ENCODE measurements at regions not wholly inside any gene's neighbourhood (a gene's known extent, or its start where the extent isn't known, plus 50 kb on each side); places are given as distances from the start of the nearest gene placed in this dataset.
"Not testable (repeated sequence)": the region's sequence is repeated elsewhere in the genome, so short reads cannot be mapped to it uniquely, and the experiment has no call there.

DNA sequence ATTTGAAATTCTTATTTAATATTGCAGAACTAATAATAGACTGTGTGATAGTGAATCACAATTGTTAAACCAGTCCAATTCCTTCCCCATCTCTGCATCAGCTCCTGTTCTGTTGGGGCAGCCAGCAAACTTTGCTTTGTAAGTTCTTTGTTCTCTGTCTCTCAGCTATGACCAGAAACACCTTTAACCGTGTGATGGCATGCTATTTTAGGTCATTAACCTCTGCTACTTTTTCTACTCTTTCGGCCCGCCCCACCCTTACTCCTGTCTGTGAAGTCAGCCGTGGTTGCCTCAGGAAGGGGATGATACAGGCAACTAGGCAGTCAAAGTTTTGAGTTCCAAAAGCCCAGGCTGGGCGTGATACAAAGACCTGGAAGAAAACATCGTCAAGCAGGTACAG, 51.3 kb upstream of the EGFL6 start:
- DNase-seq (ENCODE audit: low read depth in 4 of 4, low spot score in 3 of 4): no peak

DNA sequence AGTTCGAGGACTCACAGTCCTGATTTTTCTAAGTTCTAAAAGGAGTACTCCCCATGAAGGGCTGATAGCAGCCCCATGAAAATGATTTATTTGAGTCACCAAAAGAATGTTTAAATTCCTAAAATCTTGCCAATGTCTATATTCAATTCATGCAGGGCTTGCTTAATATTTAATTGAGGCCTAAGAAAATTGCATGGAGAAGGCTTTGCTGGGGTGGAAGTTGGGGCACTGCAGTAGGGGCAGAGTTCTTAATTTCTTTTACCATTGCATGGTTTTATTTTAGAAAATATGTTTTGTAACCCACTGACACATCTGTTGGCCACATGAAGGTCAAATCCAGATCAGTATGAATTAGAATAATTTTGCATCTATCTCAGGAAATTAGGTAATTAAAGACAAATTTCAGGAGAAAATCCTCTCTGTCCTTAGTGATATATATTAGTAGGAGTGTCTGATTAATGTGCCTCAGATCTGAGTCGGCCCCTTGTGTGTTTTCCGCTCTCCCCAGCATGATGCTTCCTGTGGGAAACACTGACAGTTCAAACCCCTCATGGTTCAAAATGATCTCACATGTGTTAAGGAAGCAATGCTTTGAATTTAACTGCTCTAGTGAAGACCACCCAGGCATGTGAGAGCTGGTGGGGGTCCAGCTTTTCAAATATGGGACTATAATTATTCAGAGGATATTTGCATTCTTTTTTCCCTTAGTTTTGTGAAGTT, 54.0 kb upstream of the EGFL6 start:
- no peak for DNase-seq (ENCODE audit: low read depth in 4 of 4, low spot score in 3 of 4)

DNA sequence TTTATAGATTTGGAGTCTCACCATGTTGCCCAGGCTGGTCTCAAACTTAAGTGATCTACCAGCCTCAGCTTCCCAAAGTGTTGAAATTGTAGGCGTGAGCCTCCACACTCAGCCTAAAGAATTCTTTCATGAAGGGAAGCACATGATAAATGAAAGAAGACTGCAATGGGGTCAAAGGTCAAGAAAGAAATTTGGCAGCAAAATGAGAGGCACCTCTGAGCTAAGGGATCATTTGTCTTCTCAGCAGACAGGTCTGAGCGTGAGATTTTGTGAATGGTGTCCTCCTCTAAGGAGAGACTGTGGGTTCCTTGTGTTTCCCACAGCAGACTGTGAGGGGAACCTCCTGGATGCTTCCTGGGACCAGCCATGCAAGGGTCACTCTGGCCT, 57.5 kb upstream of the EGFL6 start:
- DNase-seq (ENCODE audit: low read depth in 4 of 4, low spot score in 3 of 4): no peak

DNA sequence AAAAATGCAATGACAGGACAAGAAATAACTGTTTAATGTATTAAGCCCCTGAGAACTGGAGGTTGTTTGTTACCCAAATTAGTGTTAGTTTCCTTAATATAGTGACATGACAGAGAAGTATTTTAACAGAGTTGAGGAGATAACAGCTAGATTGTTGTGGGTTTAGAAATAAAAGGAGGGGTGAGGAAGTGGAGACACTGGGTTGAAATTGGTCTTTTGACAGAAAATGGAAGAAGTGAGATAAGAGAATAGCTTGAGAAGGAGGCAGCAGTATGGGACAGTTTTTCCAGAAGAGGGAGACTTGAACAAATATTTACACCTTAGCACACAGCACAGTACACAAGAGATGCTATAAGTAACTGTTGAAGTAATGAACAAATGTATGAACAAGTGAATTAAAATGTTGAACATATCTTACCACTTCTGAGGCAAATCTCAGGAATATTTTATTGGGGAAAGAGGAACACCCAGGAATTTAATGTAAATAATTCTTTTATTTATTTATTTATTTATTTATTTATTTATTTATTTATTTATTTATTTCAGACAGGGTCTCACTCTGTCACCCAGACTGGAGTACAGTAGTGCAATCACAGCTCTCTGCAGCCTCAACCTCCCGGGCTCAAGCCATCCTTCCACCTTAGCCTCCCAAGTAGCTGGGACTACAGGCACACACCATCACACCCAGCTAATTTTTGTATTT, 58.0 kb upstream of the EGFL6 start:
- DNase-seq (ENCODE audit: low read depth in 4 of 4, low spot score in 3 of 4): no peak

DNA sequence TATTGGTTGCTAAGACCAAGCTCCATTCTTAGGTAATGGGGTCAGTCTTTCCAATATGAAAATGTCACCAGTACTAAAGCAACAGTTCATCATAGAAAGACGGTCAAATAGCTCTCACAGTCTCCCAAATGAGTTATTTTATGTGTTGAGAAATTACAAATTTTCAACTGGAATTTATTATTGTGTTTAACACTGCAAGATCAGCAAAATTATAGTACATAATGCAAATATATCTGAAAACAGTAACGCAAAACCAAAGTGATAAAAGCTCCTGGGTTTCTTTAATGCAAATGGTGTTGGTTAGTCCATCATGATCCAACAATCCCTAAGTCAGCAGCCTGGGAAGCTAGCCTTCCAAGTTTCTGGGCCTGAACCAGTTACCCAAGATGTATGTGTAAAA, 61.5 kb upstream of the EGFL6 start:
- no peak for DNase-seq (ENCODE audit: low read depth in 4 of 4, low spot score in 3 of 4)

DNA sequence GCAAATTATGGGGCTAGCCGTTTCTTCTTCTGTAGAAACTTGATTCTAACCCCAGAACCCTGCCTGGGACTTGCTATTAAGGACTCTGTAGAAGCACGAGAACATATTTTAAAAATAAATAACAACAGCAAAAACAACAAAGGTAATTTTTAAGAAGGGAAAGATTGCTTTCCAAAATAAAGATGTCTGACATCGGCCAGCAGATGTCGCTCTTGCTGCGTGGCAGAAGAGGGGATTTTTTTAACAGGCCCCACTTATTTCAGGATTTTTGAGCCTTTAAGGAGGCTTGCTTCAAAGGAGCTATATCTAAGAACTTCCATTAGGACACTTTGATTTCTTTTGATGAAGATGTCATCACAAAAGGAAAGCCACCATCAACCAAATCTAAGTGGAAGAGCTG, 62.8 kb upstream of the EGFL6 start:
- DNase-seq (ENCODE audit: low read depth in 4 of 4, low spot score in 3 of 4): no peak

DNA sequence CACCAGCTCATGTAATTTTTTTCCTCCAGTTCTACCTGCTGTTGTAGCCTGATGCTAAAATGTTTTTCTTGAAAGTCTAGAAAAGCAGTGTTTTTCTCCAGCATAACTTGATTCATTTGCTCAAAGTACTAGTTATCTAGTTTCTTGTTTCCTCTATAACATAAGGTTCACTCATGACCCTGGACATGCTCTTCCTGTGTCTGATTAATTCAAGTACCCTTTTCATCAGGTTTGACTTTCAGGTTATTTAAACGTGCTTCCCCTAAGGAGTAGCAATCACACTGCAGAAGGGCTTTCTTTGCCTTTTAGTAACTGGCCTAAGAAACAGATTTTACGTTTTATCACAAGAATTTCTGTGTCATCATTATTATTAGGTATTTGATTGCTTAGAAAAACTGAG, 66.8 kb upstream of the EGFL6 start:
- DNase-seq (ENCODE audit: low read depth in 4 of 4, low spot score in 3 of 4): no peak

DNA sequence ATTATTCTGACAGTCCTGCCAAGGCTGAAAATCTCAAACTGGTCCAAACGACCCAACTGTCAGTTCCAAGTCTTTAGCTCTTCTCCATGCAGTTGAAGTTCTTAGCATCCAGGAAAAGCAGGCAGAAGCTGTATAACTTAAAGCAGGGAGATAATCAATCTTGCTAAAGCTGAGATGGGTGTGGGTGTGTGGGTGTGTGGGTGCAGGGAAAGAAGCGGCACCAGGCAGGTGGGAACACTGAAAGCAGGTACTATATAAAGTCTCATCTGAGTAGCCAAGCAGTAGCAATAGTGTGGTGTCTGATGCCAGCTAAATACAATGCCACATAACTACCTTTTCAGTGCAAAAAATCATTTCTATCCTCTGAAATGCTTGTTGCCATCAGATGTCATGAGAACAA, 69.7 kb upstream of the EGFL6 start:
- no peak for DNase-seq (ENCODE audit: low read depth in 4 of 4, low spot score in 3 of 4)

DNA sequence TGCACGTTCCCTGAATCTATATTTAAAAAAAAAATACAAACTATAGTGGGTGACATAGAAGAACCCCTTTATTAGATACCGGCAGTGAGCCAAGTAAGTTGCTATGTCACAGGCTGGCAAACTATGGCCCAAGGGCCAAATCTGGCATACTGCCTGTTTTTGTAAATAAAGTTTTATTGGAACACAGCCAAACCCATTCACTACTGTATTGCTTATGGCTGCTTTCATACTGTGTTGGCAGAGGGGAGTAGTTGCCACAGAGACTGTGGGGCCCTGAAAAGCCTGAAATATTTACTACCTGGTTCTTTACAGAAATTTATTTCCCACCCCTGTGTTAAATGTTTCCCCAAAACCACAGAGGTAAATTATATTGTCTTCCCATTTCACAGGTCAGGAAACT, 71.2 kb upstream of the EGFL6 start:
- no peak for DNase-seq (ENCODE audit: low read depth in 4 of 4, low spot score in 3 of 4)

DNA sequence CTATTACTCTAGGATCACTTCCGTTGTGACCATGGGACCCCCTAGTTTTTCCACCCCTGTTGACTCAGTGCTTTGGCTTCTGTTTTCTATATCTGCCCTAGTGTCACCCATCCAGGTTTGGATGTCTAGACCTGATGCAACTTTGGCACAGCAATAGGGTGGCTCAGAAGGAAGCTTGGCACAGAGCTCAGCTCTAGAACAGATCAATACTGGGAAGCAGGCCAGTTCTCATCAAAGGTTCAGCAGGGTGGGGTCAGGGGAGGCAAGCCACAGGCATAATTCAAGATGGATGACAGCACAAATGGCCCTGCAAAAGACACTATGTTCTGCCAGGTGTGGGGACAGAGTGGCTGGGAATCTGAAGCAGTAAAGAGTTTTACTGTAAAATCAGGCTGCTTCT, 74.2 kb upstream of the EGFL6 start:
- no peak for DNase-seq (ENCODE audit: low read depth in 4 of 4, low spot score in 3 of 4)

DNA sequence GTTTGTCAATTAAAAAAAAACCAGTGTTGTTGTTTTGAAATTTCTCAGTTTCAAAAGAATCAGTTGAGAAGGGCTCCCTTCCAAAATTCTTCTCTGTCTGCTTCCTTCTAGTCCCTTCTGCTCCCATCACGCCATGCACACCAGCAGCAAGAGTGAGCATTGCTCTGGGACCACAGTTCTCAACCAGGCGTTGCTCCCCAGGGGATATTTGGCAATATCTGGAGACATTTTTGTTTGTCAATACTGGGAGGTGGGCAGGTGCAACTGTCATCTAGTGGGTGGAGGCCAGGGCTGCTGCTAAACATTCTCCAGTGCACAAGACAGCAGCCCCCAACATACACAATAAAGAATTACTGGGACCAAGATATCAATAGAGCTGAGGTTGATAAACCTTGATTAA, 74.8 kb upstream of the EGFL6 start:
- no peak for DNase-seq (ENCODE audit: low read depth in 4 of 4, low spot score in 3 of 4)

DNA sequence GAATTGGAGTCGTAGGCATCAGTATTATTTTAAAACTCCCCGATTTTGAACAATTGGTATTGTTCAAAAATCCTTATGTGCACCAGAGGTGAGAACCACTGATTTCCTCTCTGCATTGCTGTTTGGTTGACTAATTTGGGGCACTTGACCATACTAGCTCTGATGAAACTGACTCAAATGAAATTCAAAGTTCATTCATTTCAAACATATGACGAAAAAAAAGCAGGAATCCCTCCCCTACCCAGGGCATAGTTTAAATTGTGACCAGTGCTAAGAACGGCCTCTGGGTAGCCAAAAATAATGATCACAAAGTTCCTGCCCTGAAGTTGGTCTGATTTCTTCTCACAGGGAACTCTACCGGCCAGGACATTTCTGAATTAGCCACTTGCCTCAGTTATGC, 75.7 kb upstream of the EGFL6 start:
- no peak for DNase-seq (ENCODE audit: low read depth in 4 of 4, low spot score in 3 of 4)

DNA sequence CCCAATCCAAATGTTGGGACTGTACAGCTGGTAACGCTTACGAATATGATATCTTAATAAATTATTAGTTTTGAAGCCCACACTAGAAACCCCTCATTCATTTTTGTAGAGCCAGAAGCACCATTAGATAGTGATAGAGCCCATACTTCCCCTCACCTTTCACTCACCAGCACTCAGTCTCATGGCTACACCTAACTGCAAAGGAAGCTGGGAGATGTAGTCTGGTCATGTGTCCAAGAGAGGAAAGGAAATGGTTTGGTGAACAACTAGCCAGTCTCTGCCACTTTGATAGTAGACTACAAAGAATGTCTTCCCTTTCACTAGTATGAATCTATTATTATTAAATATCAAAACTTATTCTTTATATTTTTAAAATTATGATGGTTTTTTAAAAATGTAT, 77.1 kb upstream of the EGFL6 start:
- no peak for DNase-seq (ENCODE audit: low read depth in 4 of 4, low spot score in 3 of 4)

DNA sequence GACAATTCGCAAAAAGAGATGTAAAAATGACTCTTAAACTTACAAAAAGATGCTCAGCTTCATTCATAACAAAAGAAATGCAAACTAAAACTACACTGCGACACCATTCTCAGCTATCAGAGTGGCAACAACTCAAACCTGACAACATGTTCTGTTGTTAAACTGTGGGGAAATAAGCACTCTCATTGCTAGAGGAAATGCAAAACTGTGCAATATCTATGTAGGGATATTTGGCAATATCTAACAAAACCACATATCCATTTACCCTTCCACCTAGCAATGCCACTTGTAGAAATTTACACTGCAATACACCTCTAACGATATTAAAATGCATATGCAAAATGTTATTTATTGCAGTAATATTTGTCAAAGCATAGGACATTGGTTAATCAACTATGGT, 78.3 kb upstream of the EGFL6 start:
- DNase-seq (ENCODE audit: low read depth in 4 of 4, low spot score in 3 of 4): no peak

DNA sequence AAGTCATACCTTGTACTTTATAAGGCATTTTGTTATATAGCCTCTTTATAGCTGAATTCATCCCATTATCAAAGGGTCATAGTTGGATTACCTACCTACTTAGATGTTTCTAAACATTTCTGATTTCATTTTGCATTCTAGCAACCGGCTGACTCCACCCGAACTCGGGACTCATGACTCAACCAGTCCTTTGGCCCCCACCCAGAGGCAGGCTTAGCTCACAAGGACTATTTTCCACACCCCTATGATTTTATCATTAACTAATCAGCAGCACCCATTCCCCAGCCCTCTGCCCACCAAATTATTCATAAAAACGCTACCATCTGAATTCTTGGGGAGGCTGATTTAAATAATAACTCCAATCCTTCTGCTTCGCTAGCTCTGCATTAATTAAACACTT, 79.9 kb upstream of the EGFL6 start:
- no peak for DNase-seq (ENCODE audit: low read depth in 4 of 4, low spot score in 3 of 4)

DNA sequence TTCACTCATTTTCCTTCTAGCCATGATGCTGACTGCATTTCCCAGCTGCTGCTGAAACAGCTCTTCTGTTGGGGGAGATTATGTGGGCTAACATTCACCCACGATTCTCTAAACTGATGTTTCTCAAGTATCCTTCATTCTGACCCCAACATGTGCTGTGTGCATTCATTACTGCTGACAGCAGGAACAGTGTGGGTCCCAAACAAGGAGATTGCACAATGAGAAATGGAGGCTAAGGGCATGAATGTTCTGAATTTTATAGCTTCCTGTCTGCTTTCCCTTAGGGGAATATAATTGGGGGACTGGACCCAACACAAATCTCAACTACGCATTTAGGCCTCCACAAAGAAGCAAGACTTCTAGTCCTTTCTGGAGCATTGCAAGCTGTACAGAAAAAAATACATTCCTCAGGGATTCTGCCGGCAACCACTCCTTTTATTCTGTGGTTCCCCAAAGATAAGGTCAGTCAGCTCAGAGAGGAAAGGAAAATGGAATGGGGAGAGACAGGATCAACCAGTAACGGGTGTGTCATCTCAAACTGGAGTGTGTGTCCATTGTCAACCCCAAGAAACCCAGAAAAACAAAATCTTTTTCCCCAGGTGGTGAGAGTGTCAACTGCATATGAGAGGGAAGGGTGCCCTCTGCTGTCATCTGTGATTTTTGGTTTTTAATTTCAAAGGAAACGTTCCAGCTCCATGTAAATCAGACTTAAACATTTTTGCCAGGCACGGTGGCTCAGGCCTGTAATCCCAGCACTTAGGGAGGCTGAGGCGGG, 81.5 kb upstream of the EGFL6 start:
- peak in 3 of 4 donors; percentile 36 to 53 (median 47) for DNase-seq (ENCODE audit: low read depth in 4 of 4, low spot score in 3 of 4)

DNA sequence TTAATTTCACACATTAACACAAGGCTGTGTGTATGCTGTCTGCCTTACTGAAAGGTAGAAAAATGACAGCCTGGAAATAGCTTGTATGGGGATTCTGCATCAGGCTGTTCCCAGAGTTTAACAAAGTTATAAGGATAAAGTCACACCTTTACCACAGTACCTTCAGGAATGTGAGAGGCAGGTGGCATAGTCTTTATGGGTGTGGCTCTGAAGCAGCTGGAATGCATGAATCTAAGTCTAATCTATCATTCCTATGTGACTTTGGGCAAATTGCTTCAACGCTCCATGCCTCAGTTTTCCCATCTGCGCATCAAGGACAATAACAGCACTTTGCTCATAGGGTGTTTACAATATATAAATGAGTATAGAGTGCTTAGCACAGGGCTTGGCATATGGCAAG, 84.2 kb upstream of the EGFL6 start:
- no peak for DNase-seq (ENCODE audit: low read depth in 4 of 4, low spot score in 3 of 4)

DNA sequence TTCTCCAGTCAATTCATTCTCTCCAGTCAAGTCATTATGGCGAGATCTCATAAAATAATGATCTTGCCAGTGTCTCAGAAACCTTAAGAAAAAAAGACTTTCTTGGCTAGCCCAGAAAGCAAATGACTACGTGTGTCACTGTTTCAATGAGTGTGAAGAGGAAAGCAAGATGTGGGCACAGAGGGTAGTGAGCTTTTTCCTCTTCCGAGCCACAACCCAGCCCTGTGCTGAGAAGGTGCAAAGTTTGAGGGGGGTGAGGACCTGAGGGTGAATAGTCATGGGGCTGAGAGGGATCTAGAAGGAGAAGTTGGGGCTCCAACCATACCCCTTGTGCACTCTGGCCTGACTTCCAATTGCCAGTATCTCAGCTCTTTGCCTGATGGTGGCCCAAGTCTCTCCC, 85.6 kb upstream of the EGFL6 start:
- DNase-seq (ENCODE audit: low read depth in 4 of 4, low spot score in 3 of 4): no peak

DNA sequence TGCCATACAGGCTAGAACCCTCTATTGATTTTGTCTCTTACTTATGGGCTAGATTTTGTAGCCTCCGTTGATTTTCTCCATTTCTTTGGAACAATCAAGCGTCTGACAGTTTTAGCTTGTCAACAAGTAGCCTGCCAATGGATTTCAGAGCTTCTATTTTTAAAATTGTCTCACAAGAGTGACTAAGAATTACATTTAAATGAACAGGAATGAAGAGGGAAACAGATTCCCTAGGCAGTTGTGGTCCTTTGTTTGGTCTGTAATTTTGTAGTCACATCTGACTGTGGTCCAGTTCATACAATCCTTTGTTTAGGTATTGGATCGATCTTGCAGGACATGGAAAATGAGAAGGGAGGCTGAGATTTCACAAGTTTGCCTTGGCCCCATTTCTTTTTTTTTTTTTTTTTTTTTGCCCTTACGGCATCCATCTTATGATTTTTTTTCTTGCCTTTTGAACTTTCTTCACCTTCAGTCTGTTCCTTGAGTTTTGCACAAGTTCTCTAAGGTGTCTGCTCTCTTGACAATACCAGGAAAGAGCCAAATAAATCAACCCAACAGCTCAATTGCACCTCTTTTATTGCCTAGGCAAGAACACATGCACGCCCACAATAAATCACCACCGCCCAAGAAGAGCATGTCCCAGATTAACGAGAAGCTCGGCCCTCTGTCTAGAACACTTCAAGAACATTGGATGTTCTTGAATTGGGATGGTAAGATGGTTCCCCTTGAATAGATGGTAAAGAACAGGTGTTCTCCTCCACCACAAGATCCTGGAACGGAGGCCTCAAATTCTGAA, 86.5 kb upstream of the EGFL6 start:
- DNase-seq (ENCODE audit: low read depth in 4 of 4, low spot score in 3 of 4): no peak

DNA sequence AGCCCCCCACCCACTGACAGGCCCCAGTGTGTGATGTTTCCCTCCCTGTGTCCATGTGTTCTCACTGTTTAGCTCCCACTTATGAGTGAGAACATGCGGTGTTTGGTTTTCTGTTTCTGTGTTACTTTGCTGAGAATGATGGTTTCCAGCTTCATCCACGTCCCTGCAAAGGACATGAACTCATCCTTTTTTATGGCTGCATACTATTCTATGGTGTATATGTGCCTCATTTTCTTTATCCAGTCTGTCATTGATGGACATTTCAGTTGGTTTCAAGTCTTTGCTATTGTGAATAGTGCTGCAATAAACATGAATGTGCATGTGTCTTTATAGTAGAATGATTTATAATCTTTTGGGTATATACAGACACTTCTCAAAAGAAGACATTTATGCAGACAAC, 88.6 kb upstream of the EGFL6 start:
- DNase-seq (ENCODE audit: low read depth in 4 of 4, low spot score in 3 of 4): not testable (repeated sequence)

DNA sequence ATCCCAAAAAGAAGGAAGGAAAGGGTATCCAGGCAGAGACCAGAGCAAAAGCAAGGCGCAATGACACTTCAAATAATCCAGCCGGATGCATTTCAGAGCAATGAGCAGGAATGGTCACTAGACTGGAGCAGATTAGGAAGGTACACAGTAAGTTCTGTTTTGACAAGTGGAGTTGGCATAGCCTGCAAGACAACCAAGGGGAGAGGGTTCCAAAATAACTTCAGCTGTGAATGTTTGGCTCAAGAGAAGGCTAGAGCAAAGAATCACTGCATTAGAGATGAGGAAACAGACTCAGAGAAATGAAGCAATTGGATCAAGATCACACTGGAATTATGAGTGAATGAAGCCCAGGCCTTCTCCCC, 90.0 kb upstream of the EGFL6 start:
- DNase-seq (ENCODE audit: low read depth in 4 of 4, low spot score in 3 of 4): no peak
